CD1c-positive myeloid dendritic cell (primary cell): ENCODE measurements at regions not wholly inside any gene's neighbourhood (a gene's known extent, or its start where the extent isn't known, plus 50 kb on each side); places are given as distances from the start of the nearest gene placed in this dataset.

Experiments used
- DNase-seq: peaks from one replicate; pipeline ENCODE4 v3.0.0-alpha.2; 2016; ENCODE audit errors: extremely low spot score

DNA sequence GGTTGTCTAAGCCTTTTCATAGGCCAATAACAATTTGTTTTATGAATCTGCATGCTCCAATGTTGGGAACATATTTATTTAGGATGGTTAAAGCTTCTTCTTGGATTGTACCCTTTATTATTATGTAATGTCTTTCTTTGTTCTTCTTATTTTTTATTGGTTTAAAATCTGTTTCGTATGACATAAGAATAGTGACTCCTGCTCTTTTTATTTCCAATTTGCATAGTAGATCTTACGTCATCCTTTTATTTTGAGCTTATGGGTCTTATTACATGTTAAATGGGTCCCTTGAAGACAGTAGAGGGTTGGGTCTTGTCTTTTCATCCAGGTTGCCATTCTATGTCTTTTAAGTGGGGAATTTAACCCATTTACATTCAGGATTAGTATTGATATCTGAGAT, 561.9 kb upstream of the GHITM start:
- no peak for DNase-seq

DNA sequence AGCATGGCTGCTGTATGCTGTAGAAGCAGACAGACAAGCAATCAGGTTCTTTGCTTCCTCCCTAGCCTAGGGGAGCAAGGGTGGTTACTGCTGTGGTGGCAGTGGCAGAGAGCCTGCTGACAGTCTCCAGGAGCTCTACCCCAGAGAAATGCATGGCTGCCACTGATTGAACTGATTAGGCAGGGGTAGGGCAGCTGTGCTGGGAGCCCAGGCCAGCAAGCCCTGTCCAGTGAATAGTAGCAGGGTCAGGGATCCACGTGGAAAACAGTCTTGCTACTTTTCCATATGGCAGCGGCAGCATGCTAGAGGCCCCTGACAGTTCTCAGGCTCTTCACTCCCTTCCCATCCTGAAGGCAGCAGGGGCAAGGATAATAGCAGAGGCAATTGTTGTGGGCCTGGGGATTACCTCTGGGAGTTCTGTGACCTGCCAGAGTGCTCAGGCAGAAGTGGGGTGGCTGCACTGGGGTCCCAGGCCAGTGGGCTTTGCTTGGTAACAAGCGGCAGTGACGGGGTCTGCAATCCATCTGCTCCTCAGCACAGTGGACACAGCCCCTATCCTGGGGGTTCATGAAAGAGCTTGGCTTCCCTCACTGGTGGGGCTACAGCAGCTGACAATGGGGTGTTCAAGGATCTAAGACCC, 558.8 kb upstream of the GHITM start:
- DNase-seq = no peak

DNA sequence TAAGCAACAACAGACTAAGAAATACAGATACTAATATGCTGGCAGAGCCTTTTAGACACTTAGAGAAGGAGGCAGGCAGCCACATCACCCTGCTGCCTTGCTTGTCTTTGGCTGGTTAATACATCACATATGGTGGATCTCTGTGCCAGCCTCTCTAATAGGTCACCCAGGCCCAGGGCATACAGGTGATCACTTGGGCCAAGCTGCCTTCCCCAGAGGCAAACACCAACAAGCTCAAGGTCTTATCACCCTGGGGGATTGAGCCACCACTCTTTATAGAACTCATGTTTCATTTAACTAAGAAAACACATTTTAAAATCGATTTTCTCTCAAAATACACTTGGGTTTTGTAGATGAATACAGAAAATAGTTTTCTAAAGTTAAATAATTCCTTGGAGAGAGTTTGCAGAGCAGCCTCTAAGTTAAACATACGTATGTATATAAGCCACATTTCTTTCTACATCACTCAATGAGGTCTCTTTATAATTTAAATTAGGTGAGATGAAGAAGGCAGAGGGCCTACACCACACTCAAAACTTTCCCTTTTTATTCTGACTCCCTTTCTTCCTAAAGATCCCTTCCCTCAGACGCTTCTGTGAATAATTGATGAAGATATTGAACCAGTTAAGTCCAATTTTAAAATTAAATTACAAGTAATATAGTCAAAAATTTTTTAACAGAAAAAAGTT, 556.8 kb upstream of the GHITM start:
- DNase-seq = no peak

DNA sequence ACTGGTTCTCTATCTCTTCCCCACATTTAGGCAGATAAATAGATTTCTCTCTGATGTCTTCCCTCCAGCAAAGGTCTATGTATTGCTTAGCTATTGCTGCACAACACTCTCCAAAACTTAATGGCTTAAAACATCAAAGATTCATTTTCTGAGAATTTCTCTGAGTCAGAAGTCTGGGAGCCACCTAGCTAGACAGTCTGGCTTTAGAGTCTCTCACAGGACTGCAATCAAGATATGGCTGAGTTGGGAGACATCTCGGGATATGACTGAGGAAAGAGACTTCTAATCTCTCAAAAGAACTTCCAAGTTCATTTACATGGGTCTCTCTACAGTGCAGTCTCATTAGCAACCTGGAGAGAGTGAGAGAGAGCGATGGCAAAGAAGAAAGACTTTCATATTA, 553.6 kb upstream of the GHITM start:
- no peak for DNase-seq

DNA sequence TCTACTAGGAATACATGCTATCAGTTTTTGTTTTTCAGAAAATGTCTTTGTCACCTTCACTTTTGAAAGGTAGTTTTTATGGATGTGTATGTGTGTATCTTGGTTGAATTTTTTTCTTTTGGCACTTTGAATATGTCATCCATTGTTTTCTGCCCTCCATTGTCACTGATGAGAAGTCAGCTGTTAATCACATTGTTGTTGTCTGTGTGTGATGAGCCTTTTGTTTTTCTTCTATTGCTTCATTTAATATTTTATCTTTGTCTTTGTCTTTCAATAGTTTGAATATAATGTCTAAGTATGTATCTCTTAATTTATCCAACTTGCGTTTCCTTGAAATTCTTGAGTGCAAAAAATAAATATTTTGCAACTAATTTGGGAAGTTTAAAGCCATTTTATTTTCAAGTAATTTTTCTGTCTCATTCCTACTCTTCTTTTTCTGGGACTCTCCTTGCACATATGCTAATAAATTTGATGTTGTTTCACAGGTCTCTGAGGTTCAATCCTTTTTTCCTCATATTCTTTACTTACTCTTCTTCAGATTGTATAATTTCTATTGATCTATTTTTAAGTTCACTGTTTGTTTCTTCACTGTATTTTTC, 546.9 kb upstream of the GHITM start:
- no peak for DNase-seq

DNA sequence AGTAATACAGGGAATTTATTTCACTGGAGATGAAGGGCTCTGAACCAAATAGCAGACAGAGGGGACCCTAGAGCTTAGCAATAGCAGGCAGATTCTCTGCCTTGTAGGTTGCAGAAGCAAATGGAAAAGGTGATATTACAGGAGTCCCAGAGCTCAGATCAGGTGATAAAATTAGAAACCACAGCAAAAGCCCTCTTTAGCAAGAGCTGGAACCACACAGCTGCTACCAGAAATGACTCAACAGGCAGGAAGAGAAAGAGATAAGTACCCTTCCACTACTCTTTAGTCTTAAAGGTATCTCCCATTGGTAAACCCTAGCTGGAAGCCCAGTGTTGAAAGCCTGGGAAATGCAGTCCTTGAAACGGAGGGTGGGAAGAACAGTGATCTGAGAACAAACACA, 535.6 kb upstream of the GHITM start:
- no peak for DNase-seq

DNA sequence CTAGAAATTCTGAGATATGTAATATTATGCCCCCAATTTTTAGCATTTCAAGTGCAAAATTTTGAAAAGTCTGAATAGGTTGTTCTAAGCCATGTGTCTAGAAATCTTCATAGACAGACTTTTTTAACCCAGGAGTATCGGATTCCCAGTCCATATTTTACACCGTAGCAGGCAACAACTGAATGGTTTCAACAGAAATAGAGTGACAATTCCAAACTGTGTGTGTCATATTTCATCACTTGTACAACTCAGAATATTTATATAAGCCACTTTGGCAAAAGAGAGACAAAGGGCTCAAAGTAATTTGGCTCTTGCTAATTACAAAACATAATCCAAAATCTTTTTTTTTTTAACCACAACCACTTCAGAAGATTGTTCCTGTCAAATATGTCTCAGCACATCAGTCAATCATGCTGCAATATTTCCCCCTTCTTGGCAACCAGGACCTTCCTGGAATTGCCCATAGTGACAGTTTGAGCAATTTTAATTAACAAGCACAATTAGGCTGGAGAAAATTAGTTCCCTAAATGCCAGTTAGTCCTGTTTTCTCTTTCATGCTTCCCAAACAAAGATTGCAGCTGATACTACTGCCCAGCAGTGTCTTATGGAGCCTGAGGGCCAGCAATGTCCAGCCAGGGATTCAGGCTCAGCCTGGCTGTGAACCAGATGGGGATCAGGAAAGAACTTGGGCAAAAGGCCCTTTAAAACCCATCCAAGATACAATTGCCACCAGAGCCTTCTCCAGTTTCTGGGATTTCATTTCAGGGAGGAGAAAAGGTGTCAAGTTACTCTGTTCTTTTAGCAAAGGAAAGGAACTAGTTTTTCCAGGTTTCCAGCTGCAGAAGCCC, 533.3 kb upstream of the GHITM start:
- DNase-seq = no peak

DNA sequence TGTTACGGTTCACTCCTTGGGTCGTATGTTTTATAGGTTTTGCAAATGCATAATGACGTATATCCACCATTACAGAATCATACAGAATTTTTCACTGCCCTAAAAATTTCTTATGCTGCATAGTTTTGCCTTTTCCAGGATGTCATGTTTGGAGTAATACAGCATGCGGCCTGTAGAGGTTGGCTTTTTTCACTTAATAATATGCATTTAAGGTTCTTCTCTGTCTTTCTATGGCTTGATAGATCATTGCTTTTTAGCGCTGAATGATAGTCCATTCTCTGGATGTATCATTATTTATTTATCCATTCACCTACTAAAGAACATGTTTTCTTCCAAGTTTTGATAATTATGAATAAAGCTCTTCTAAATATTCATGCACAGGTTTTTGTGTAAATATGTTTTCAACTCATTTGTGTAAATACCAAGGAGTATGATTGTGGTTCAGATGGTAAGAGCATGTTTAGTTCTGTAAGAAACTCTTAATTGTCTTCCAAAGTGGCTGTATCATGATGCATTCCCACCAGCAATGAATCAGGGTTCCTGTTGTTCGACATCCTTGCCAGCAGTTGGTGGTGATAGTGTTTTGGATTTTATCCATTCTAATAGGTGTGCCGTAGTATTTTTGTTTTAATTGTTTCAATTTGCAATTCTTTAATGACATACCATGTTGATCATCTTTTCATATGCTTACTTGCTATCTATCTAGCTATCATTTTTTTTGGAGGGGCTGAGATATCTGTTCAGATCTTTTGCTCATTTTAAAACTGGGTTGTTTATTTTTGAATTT, 531.2 kb upstream of the GHITM start:
- no peak for DNase-seq

DNA sequence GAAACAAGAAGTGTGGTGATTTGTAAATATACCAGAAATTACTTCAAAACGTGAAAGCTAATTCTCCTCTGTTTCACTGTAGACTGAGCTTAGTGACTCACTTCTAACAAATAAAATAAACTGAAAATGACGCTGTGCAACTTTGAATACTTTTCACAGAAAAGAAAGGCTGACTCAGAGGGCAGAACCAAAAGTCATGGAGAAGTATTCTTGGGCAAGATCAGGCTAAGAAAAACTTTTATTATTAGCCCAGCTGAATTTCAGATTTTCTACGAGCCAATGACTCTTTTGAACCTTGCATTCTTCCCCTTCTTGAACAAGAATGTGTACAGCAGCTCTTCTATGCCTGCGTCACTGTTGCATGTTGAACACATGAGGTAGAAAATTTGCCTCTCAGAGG, 527.3 kb upstream of the GHITM start:
- DNase-seq = no peak

DNA sequence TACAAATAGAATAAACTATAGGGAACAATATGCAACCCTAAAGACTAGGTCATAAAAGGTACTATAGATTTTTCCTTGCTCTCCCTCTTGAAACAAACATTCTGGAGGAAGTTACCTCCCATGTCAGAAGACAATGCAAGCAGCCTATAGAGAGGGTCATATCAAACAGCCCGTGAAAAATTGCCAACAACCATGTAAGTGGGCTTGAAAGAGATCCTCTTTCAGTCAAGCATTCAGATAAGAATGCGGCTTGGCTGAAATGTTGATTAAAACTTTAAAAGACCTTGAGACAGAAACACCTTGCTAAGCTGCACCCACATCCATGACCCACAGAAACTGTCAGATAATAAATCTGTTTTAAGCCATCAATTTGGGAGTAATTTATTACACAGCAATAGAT, 526.6 kb upstream of the GHITM start:
- DNase-seq = no peak

DNA sequence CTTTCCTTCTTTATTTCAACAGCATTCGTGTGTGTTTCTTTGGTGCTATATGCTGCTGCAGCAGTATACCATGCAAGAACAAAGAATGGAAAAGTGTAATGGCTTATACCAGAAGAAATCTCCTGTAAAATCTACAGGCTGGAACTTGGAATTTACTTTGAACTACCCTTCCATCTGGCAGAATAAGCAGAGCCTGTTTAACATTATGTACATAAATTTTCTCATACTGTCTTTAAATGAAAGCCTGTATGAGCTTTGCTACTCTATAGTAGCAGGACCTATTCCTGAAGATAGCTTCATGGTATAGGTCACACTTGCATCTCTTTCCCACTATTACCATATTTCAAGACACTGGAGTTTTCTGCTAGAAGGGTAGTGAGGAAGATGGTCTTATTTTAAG, 522.1 kb upstream of the GHITM start:
- no peak for DNase-seq

DNA sequence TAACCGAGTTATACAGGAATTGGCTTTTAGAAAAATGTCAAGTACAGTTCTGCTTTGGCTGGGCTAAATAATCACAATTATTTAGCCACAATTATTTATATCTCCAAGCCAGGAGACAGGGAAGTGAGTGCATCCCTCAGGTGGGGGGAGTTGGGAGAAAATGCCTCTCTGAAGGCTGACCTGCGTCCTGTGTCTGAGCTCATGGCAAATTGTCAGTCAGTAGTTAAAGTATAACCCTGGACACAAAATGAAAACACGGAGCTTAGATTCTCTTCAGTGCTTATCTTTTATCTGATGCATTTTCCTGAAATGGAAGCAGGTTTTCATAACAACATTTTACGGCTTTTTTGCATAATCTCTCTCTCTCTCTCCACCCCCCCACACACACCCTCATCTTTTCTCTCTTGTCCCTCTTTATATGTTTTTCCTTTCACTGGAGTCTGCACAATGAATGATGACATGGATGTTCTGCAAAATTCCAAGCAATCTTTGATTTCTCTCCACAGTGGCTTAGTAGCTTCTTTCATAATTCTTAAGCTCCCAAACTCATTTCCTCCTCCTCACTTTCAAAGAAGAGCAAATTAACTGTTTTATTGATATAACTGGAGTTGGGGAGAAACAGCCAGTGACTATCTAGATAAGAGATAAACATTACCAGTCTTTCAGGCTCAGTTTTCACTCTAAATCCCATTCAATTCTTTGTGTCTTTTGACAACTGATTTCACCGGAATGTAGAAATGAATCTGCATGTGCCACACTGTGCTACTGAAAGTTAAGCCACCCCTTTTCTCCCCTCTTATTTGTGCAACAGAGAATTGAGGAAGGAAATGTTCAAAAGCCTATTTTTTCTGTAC, 521.4 kb upstream of the GHITM start:
- no peak for DNase-seq

DNA sequence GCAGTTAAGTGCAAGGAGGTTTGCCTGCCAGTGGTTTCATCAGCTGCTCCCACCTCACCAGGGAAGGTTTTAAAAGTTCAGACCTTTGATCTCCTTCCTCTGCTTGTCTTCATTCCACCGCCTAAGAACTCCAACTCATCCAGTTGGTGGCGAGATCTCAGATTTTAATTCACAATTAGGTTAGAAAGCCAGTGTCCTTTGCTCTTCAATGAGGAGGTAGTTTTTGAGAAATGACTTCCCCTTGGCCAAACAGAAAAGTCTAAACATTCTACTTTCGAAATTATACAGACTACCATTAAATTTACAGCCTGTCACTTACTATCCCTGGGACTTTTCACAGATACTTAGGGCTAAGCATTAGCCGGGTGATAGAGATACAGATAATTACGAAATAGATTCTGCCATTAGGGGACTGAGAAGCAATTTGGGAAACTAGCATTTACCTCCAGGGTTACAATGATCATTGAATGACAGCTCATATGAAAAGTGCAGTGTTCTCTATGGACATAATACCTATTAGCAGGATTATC, 513.4 kb upstream of the GHITM start:
- no peak for DNase-seq

DNA sequence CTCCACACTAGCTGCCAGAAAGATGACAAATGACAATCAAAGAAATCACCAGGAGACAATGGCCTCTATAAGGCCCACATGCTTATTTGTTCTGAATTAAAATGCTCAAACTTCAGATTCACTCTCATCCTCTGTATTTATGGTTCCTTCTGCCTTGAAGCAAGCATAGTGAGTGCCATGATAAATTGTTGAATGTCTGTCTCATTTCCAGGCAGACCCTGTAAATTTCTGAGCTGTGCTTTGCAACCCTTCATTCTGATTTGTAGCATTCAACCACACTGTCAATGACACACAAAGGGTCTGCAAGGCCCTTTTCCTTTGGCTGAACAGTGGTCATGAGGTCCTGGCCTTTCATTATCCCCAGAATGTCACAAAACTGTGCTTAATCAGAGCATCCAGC, 506.6 kb upstream of the GHITM start:
- DNase-seq = no peak

DNA sequence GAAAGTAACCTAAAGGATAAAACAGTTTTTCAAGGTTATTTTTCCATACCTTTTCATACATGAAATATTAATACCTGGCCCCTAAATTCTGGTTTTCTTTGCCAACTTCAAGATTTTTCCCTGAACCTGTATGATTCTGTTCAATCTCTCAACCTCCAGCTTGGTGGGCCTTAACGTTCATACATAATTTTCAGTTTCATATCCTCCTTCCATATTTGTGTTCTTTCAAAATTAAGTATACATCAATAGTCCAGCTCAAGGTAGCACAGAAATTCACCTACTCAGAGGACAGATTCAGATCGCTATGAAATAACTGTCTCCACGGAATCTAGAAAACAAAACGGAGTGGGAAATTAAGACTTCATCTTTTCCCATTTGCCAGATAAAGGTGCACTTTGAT, 505.8 kb upstream of the GHITM start:
- DNase-seq = no peak

DNA sequence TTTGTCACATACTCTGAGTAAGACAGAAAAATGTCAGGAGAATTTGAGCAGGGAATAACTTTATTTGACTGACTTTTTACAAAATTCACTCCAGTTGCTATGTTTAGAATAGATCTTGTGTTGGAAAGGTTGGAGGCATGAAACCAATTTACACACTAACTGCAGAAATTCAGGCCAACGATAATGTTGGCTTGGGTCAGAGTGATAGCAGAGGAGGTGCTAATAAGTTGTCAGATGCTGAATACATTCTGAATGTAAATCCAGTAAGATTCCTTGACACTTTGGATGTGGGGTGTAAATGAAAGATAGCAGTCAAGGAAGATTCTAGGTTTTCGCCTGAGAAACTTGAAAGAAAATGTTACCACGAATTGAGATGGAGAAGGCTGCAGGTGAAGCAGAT, 502.5 kb upstream of the GHITM start:
- DNase-seq = no peak

DNA sequence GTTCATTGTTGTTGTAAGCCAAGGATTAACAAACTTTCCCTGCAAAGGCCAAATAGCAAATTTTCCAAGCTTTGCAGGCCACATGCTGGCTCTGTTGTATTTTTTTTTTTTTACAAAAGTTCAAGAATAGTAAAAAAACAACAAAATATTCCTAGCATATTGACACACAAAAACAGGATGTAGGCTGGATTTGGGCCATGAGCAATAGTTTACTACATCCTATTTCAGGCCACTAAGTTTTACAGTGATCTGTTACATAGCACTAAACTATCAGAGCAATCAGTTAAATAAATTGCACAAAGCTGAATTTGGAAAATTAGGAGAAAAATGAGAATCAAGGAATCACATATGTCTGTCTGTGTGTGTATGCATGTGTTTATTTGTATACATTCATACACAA, 491.8 kb upstream of the GHITM start:
- no peak for DNase-seq

DNA sequence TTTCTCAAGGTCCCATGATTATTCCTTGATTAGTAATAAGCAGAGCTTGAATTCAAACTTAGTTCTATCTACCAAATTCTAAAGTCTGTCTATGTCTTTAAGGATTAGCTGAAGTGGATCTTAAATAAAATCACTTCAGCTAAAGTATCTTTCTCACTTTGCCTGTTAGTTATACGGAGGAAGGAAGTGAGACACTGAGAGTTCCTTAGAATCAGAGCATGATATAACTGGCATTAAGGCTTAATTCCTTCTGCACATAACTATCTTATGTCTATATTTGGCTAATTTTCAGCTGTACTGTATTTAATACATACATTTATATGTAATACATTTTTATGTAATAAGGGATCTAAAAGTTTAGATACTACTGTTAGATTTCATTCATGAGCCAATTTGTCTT, 491.1 kb upstream of the GHITM start:
- no peak for DNase-seq

DNA sequence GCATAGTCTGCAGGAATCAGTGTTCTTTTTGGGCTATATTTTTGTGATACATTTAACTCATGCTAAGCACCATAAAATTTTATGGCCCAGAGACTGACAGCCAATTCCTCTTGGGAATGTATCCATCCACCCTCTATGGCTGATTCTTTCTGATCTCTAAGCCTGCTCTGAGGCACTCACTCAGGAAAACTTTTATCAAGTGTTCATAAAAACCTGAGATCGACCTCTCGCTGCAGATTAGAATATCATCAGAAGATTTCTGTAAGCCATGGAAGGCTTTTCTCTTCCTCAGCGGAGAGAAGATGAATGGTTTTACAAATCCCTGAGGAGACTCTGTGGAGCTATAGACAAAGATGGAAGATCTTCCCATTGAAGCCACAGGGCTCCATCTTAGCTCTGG, 489.8 kb upstream of the GHITM start:
- no peak for DNase-seq

DNA sequence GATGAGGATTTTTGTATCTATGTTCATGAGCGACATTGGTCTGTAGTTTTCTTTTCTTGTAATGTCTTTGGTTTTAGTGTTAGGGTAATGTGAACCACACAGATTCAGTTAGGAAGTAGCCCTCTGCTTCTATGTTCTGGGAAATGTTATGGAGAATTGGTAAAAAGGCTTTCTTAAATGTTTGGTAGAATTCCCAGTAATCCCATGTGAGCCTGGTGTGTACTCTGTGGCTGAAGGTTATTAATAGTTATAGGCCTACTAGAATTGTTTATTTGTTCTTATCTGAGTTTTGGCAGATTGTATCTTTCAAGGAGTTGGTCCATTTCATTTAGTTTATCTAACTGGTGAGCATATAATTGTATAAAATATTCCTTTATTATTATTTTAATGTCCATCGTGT, 484.6 kb upstream of the GHITM start:
- no peak for DNase-seq

DNA sequence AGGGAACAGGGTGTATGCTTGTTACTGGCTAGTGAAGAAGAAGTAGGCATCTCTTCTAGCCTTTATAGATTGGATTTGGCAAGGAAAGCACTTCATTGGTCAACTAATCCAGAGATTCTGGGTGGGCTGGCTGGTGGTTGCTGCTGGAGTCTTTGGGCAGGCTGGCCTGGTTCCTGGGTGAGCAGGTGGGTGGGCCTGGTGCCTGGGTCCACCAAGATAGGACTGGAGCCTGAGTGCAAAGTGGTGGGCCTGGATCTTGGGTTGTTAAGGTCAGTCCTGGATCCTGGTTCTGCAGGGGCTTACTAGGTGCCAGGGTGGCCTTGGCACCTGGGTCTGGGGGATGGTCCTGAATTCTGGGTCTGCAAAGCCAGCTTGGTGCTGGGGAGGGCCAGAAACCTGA, 482.4 kb upstream of the GHITM start:
- no peak for DNase-seq
